K562 (cell line): ENCODE measurements at regions not wholly inside any gene's neighbourhood (a gene's known extent, or its start where the extent isn't known, plus 50 kb on each side); places are given as distances from the start of the nearest gene placed in this dataset.
A peak's percentile ranks its signal among the peaks of the same experiment; 100 is the strongest.

ENCODE experiments used
- ARID1B ChIP-seq: fragments of 450-650 bp; IDR thresholded peaks from 2 replicates; pipeline ENCODE4 v1.6.1; 2016; ENCODE audit warnings: antibody characterized with exemption, mild to moderate bottlenecking, inconsistent platforms
- CBX2 ChIP-seq: fragments of 200-600 bp; sonication (generic); IDR thresholded peaks from one replicate; pipeline ENCODE4 v1.6.1; 2012; ENCODE audit warnings: mild to moderate bottlenecking, low read length, inconsistent platforms; ENCODE audit not compliant: insufficient read depth, poor library complexity, severe bottlenecking
- EHMT2 ChIP-seq: fragments of 450-650 bp; IDR thresholded peaks from 2 replicates; pipeline ENCODE4 v1.6.1; 2018; ENCODE audit warnings: antibody characterized with exemption
- HDAC2 ChIP-seq: fragments of 450-650 bp; IDR thresholded peaks from 2 replicates; pipeline ENCODE4 v1.6.1; 2016; ENCODE audit warnings: mild to moderate bottlenecking
- NFATC3 ChIP-seq: fragments of 450-650 bp; IDR thresholded peaks from 2 replicates; pipeline ENCODE4 v1.6.1; 2017; ENCODE audit warnings: mild to moderate bottlenecking
- ZFX ChIP-seq: sonication (generic); formaldehyde crosslinking; IDR thresholded peaks from 2 replicates; pipeline ENCODE4 v1.8.0; 2022; ENCODE audit warnings: mild to moderate bottlenecking, missing genetic modification reagents, moderate library complexity
- ZNF274 ChIP-seq: IDR thresholded peaks from 2 replicates; pipeline ENCODE4 v1.6.1; 2011; ENCODE audit warnings: low read depth, mild to moderate bottlenecking, low read length, moderate library complexity, borderline replicate concordance
- ZNF707 ChIP-seq: fragments of 250-450 bp; sonication (Bioruptor Pico); conservative IDR thresholded peaks from 2 replicates; pipeline ENCODE4 v1.8.0; 2022; ENCODE audit warnings: inconsistent platforms, mild to moderate bottlenecking, moderate library complexity
- TF ChIP-seq, protein P1 (sequence below), 3 experiments: IDR thresholded peaks in 2 of 3; conservative IDR thresholded peaks in 1 of 3; 2 replicates each; pipeline ENCODE4 v1.5.1; 2011 to 2012; ENCODE audit warnings: low read length in 3 of 3, mild to moderate bottlenecking in 3 of 3, control low read depth in 2 of 3, improper control_type of control experiment in 1 of 3, inconsistent platforms in 1 of 3, low read depth in 1 of 3, mixed read lengths in 1 of 3, moderate library complexity in 1 of 3; ENCODE audit not compliant: insufficient read depth in 2 of 3
- TF ChIP-seq, protein P2 (sequence below): sonication (generic); formaldehyde crosslinking; IDR thresholded peaks from 2 replicates; pipeline ENCODE4 v1.8.0; 2022; ENCODE audit warnings: mild to moderate bottlenecking, missing genetic modification reagents
- TF ChIP-seq, protein P3 (sequence below): IDR thresholded peaks from 2 replicates; pipeline ENCODE4 v1.6.1; 2011; ENCODE audit warnings: borderline replicate concordance, low read depth, mild to moderate bottlenecking, moderate library complexity, low read length; ENCODE audit not compliant: insufficient read depth, poor library complexity, severe bottlenecking
- TF ChIP-seq, protein P4 (sequence below): fragments of 250-450 bp; sonication (Bioruptor Pico); IDR thresholded peaks from 2 replicates; pipeline ENCODE4 v1.5.0; 2021
- TF ChIP-seq, protein P5 (sequence below): fragments of 450-650 bp; formaldehyde crosslinking; conservative IDR thresholded peaks from 2 replicates; pipeline ENCODE4 v1.4.0; 2022; ENCODE audit warnings: mild to moderate bottlenecking, missing genetic modification characterization

DNA sequence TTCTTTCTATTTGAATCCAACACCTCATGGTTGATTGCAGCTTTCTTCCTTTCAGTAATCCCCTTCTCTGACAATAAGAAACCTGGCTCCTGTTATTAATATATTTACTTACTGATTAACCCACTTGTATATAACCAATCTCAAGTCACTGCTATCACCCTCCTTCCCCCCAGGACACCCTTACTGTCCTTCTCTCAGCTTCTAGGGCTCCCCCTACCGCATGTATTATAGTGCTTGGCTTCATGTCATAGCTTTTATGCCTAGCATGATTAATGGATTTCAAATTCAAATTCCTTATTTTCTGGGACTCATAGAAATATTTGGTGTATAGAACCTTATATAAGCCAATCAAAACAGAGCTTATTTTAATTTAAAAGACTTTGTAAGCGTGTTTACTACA lies 75.7 kb upstream of the BNIP2 start (continued):
- TF ChIP-seq, protein P1, sequence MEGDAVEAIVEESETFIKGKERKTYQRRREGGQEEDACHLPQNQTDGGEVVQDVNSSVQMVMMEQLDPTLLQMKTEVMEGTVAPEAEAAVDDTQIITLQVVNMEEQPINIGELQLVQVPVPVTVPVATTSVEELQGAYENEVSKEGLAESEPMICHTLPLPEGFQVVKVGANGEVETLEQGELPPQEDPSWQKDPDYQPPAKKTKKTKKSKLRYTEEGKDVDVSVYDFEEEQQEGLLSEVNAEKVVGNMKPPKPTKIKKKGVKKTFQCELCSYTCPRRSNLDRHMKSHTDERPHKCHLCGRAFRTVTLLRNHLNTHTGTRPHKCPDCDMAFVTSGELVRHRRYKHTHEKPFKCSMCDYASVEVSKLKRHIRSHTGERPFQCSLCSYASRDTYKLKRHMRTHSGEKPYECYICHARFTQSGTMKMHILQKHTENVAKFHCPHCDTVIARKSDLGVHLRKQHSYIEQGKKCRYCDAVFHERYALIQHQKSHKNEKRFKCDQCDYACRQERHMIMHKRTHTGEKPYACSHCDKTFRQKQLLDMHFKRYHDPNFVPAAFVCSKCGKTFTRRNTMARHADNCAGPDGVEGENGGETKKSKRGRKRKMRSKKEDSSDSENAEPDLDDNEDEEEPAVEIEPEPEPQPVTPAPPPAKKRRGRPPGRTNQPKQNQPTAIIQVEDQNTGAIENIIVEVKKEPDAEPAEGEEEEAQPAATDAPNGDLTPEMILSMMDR (IDR thresholded peaks at IDR 0.05 in 2 of 3, conservative IDR thresholded peaks at IDR 0.05 in 1 of 3; ENCODE audit: insufficient read depth in 2 of 3, low read depth in 1 of 3, low read length in 3 of 3) = peak; percentile 8 to 15 (median 9); a peak in 2 of 6 replicates
- TF ChIP-seq ZNF707 (CRISPR knock-in tag) = no peak
- TF ChIP-seq, protein P2, sequence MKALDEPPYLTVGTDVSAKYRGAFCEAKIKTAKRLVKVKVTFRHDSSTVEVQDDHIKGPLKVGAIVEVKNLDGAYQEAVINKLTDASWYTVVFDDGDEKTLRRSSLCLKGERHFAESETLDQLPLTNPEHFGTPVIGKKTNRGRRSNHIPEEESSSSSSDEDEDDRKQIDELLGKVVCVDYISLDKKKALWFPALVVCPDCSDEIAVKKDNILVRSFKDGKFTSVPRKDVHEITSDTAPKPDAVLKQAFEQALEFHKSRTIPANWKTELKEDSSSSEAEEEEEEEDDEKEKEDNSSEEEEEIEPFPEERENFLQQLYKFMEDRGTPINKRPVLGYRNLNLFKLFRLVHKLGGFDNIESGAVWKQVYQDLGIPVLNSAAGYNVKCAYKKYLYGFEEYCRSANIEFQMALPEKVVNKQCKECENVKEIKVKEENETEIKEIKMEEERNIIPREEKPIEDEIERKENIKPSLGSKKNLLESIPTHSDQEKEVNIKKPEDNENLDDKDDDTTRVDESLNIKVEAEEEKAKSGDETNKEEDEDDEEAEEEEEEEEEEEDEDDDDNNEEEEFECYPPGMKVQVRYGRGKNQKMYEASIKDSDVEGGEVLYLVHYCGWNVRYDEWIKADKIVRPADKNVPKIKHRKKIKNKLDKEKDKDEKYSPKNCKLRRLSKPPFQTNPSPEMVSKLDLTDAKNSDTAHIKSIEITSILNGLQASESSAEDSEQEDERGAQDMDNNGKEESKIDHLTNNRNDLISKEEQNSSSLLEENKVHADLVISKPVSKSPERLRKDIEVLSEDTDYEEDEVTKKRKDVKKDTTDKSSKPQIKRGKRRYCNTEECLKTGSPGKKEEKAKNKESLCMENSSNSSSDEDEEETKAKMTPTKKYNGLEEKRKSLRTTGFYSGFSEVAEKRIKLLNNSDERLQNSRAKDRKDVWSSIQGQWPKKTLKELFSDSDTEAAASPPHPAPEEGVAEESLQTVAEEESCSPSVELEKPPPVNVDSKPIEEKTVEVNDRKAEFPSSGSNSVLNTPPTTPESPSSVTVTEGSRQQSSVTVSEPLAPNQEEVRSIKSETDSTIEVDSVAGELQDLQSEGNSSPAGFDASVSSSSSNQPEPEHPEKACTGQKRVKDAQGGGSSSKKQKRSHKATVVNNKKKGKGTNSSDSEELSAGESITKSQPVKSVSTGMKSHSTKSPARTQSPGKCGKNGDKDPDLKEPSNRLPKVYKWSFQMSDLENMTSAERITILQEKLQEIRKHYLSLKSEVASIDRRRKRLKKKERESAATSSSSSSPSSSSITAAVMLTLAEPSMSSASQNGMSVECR (CRISPR knock-in tag) = no peak
- TF ChIP-seq EHMT2 = no peak
- TF ChIP-seq, protein P3, sequence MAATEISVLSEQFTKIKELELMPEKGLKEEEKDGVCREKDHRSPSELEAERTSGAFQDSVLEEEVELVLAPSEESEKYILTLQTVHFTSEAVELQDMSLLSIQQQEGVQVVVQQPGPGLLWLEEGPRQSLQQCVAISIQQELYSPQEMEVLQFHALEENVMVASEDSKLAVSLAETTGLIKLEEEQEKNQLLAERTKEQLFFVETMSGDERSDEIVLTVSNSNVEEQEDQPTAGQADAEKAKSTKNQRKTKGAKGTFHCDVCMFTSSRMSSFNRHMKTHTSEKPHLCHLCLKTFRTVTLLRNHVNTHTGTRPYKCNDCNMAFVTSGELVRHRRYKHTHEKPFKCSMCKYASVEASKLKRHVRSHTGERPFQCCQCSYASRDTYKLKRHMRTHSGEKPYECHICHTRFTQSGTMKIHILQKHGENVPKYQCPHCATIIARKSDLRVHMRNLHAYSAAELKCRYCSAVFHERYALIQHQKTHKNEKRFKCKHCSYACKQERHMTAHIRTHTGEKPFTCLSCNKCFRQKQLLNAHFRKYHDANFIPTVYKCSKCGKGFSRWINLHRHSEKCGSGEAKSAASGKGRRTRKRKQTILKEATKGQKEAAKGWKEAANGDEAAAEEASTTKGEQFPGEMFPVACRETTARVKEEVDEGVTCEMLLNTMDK = peak; percentile 41
- TF ChIP-seq ZFX (CRISPR knock-in tag) = no peak
- no peak for TF ChIP-seq HDAC2
- TF ChIP-seq ARID1B = no peak
- TF ChIP-seq, protein P4, sequence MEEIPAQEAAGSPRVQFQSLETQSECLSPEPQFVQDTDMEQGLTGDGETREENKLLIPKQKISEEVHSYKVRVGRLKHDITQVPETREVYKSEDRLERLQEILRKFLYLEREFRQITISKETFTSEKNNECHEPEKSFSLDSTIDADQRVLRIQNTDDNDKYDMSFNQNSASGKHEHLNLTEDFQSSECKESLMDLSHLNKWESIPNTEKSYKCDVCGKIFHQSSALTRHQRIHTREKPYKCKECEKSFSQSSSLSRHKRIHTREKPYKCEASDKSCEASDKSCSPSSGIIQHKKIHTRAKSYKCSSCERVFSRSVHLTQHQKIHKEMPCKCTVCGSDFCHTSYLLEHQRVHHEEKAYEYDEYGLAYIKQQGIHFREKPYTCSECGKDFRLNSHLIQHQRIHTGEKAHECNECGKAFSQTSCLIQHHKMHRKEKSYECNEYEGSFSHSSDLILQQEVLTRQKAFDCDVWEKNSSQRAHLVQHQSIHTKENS (CRISPR knock-in tag) = no peak
- TF ChIP-seq, protein P5, sequence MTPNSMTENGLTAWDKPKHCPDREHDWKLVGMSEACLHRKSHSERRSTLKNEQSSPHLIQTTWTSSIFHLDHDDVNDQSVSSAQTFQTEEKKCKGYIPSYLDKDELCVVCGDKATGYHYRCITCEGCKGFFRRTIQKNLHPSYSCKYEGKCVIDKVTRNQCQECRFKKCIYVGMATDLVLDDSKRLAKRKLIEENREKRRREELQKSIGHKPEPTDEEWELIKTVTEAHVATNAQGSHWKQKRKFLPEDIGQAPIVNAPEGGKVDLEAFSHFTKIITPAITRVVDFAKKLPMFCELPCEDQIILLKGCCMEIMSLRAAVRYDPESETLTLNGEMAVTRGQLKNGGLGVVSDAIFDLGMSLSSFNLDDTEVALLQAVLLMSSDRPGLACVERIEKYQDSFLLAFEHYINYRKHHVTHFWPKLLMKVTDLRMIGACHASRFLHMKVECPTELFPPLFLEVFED (CRISPR knock-in tag) = no peak
- TF ChIP-seq ZNF274 = no peak
- no peak for TF ChIP-seq CBX2
- no peak for TF ChIP-seq NFATC3
- TF ChIP-seq, all 486 proteins: peak for 4
